Panc1 (cell line): ENCODE measurements at regions not wholly inside any gene's neighbourhood (a gene's known extent, or its start where the extent isn't known, plus 50 kb on each side); places are given as distances from the start of the nearest gene placed in this dataset.

ENCODE experiments used
- POLR2AphosphoS5 ChIP-seq: IDR thresholded peaks from 2 replicates; pipeline ENCODE4 v1.6.1; 2012; ENCODE audit warnings: mild to moderate bottlenecking, low read depth, low read length, moderate library complexity
- TF ChIP-seq, protein P1 (sequence below): fragments of 450-650 bp; IDR thresholded peaks from 2 replicates; pipeline ENCODE4 v1.5.1; 2017; ENCODE audit warnings: mild to moderate bottlenecking

DNA sequence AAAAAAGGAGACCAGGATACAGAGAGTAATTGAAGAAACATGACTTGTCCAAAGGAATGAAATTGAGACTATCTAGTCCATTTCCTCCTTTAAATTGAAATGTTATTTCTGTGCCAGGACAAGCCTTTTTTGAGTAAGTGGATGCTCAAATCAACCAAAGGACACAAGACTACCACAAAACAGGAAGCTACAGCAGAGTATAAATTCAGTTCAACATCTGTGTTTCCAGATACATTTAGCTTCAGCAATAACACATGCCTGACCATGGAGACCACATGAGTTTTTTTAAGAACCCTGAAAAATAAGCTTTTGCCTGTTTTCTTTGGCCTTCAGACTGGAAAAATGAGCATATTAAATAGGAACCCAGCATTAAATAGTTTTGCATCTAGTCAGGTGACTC, 707.5 kb downstream of the ZWINT start:
- TF ChIP-seq POLR2AphosphoS5: no peak
- TF ChIP-seq, protein P1, sequence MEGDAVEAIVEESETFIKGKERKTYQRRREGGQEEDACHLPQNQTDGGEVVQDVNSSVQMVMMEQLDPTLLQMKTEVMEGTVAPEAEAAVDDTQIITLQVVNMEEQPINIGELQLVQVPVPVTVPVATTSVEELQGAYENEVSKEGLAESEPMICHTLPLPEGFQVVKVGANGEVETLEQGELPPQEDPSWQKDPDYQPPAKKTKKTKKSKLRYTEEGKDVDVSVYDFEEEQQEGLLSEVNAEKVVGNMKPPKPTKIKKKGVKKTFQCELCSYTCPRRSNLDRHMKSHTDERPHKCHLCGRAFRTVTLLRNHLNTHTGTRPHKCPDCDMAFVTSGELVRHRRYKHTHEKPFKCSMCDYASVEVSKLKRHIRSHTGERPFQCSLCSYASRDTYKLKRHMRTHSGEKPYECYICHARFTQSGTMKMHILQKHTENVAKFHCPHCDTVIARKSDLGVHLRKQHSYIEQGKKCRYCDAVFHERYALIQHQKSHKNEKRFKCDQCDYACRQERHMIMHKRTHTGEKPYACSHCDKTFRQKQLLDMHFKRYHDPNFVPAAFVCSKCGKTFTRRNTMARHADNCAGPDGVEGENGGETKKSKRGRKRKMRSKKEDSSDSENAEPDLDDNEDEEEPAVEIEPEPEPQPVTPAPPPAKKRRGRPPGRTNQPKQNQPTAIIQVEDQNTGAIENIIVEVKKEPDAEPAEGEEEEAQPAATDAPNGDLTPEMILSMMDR: no peak
